Peyer's patch (tissue), 4 donors: ENCODE measurements at regions not wholly inside any gene's neighbourhood (a gene's known extent, or its start where the extent isn't known, plus 50 kb on each side); places are given as distances from the start of the nearest gene placed in this dataset.

Experiments used
- CTCF ChIP-seq, 6 experiments: fragments of 450-650 bp in 4 of 6; fragments of 200-600 bp in 2 of 6; sonication (generic) in 1 of 6; IDR thresholded peaks; one replicate each; pipeline ENCODE4 v1.5.1; 2017 to 2019; ENCODE audit warnings: antibody characterized with exemption in 6 of 6, mild to moderate bottlenecking in 3 of 6, moderate library complexity in 1 of 6
- POLR2A ChIP-seq, 2 donors: fragments of 450-650 bp; IDR thresholded peaks; one replicate each; pipeline ENCODE4 v1.5.1; 2017; ENCODE audit warnings: antibody characterized with exemption in 2 of 2, mild to moderate bottlenecking in 2 of 2, moderate library complexity in 2 of 2

GRCh38 chr4:163673848-163674697 lies 179.6 kb downstream of the TMA16 start:
- no peak for TF ChIP-seq CTCF (IDR thresholded peaks at IDR 0.05)
- TF ChIP-seq POLR2A (IDR thresholded peaks at IDR 0.05), result no peak
